ENCODE measurements at regions not wholly inside any gene's neighbourhood (a gene's known extent, or its start where the extent isn't known, plus 50 kb on each side); places are given as distances from the start of the nearest gene placed in this dataset.

DNA sequence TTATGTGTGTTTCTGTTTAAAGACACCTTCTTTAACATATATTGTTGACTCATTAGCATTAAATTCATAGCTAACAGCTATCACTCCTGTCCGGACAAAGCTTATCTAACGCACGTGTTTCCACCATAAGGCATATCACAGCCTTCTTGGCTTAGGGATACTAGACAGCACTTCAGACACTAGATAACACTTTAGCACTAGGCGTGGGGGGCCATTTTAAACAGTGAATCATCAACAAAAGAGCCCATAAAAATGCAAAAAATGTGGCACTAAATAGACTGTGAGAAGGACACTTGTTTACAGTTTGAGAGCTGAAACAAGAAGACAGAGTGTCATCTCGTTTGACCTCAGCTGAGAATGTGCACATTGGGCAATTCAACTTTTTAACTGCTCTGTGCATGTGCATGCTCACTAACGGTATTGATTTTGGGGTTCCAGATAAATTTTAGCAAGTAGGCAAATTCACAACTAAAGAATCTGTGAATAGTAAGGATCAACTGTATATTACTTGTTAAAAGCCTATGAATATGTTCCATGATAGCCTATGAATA lies 58.9 kb upstream of the RAI2 start:
- no TSS peak for BruUV-seq (replicated peaks)
- H2AFZ ChIP-seq (ENCODE audit: low read length): no peak overlapping the region
- no peak overlapping the region for H3K4me3 ChIP-seq (ENCODE audit: low read depth, low read length, poor library complexity, severe bottlenecking)
- TF ChIP-seq EZH2phosphoT487 (IDR thresholded peaks at IDR 0.05; ENCODE audit: borderline replicate concordance, low read depth, low read length): no peak
- no peak overlapping the region for H3K4me2 ChIP-seq (ENCODE audit: low read length)
- no peaks in the 10 kb centered on the region for H4K20me1 ChIP-seq (ENCODE audit: insufficient read depth, low read length)
- intact Hi-C loops (cut with micrococcal nuclease; ENCODE audit: unreplicated experiment): no loop called here
- no peaks in the 10 kb centered on the region for H3K79me2 ChIP-seq (ENCODE audit: insufficient read depth, low read depth, low read length)
- ChIA-PET CTCF (ENCODE audit: unreplicated experiment) (no interaction called here), POLR2A (no interaction called here)
- H3K4me1 ChIP-seq (ENCODE audit: insufficient read depth, low read length, poor library complexity, severe bottlenecking): no peaks in the 10 kb centered on the region
- H3K36me3 ChIP-seq (ENCODE audit: insufficient read depth, low read length): no peaks in the 10 kb centered on the region
- H3K9me3 ChIP-seq (ENCODE audit: low read length): no peaks in the 10 kb centered on the region
- DNase-seq (ENCODE audit: low spot score): no peak
- H3K9me2 ChIP-seq (ENCODE audit: insufficient read depth, low read length): no peaks in the 10 kb centered on the region
- H3K27ac ChIP-seq (ENCODE audit: low read depth, low read length, poor library complexity, severe bottlenecking): no peak overlapping the region

DNA sequence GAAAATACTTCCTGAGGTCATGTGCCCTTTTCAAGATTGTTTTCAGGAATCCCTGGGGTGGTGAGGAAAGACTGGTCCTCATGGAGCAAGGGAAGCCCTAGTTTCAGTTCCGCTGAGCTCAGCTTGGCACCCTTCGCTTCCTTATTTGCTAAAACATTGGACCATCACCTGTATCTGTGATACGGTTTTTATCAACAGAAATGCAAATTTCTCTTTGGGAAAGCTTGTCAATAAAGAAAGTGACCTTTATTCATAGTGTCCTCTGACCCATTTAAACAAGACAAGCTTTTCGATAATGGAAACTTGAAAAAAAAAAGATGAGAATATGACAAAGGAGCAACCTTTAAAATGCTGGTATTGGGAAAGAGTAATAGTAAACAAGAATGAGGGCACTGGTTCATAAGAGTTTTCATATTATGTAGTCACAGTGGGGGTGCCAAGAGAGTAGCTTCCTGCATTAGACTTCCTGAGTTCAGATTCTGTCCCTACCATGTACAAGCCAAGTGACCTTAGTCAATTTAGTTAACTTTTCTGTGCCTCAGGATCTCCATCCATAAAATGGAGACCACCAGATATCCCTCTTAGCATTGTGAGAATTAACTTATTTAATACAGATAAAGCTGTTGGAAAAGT lies 57.0 kb upstream of the RAI2 start:
- ChIA-PET CTCF (ENCODE audit: unreplicated experiment) (no interaction called here), POLR2A (interaction anchor here (0.5 kb wide), 1 partner anchor 1523 kb away, joined by 5 read pairs; no protein-coding TSS in a partner anchor)
- no peak overlapping the region for H3K4me3 ChIP-seq (ENCODE audit: low read depth, low read length, poor library complexity, severe bottlenecking)
- intact Hi-C loops (cut with micrococcal nuclease; ENCODE audit: unreplicated experiment): no loop called here
- no peaks in the 10 kb centered on the region for H3K79me2 ChIP-seq (ENCODE audit: insufficient read depth, low read depth, low read length)
- H4K20me1 ChIP-seq (ENCODE audit: insufficient read depth, low read length): no peaks in the 10 kb centered on the region
- no peaks in the 10 kb centered on the region for H3K9me3 ChIP-seq (ENCODE audit: low read length)
- no peak for DNase-seq (ENCODE audit: low spot score)
- no peaks in the 10 kb centered on the region for H3K9me2 ChIP-seq (ENCODE audit: insufficient read depth, low read length)
- no TSS peak for BruUV-seq (replicated peaks)
- H3K4me2 ChIP-seq (ENCODE audit: low read length): no peak overlapping the region
- TF ChIP-seq, protein P1, sequence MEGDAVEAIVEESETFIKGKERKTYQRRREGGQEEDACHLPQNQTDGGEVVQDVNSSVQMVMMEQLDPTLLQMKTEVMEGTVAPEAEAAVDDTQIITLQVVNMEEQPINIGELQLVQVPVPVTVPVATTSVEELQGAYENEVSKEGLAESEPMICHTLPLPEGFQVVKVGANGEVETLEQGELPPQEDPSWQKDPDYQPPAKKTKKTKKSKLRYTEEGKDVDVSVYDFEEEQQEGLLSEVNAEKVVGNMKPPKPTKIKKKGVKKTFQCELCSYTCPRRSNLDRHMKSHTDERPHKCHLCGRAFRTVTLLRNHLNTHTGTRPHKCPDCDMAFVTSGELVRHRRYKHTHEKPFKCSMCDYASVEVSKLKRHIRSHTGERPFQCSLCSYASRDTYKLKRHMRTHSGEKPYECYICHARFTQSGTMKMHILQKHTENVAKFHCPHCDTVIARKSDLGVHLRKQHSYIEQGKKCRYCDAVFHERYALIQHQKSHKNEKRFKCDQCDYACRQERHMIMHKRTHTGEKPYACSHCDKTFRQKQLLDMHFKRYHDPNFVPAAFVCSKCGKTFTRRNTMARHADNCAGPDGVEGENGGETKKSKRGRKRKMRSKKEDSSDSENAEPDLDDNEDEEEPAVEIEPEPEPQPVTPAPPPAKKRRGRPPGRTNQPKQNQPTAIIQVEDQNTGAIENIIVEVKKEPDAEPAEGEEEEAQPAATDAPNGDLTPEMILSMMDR (conservative IDR thresholded peaks at IDR 0.05; ENCODE audit: low read length): no peak
- no peak for TF ChIP-seq EZH2phosphoT487 (IDR thresholded peaks at IDR 0.05; ENCODE audit: borderline replicate concordance, low read depth, low read length)
- no peak overlapping the region for H2AFZ ChIP-seq (ENCODE audit: low read length)
- no peaks in the 10 kb centered on the region for H3K36me3 ChIP-seq (ENCODE audit: insufficient read depth, low read length)
- H3K4me1 ChIP-seq (ENCODE audit: insufficient read depth, low read length, poor library complexity, severe bottlenecking): no peaks in the 10 kb centered on the region
- H3K27ac ChIP-seq (ENCODE audit: low read depth, low read length, poor library complexity, severe bottlenecking): no peak overlapping the region

DNA sequence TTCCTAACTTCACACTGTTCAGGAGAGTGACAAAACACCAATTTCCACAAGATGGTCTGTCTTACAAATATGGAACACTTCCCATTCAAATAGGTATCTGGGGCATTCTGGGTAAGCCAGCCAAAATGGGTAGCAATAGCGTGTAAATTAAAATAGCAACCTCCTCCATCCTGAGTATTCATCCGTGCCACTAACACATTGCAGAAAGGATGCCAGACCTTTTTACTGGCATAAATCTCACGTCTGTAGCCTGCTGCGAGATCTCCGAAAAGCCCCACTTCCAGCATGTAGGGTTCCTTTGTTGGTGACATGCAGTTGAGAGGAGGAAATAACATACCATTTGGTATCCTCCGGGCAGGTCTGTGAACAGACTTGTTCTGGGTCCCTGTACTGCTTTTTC lies 52.7 kb upstream of the RAI2 start:
- H3K9me3 ChIP-seq (ENCODE audit: low read length): no peaks in the 10 kb centered on the region
- no peak overlapping the region for H3K4me2 ChIP-seq (ENCODE audit: low read length)
- ChIA-PET POLR2A (interaction anchor here (0.7 kb wide), 1 partner anchor 1081 kb away, joined by 3 read pairs; no protein-coding TSS in a partner anchor), CTCF (ENCODE audit: unreplicated experiment) (no interaction called here)
- H4K20me1 ChIP-seq (ENCODE audit: insufficient read depth, low read length): no peaks in the 10 kb centered on the region
- no TSS peak for BruUV-seq (replicated peaks)
- DNase-seq (ENCODE audit: low spot score): no peak
- TF ChIP-seq, protein P1 (conservative IDR thresholded peaks at IDR 0.05; ENCODE audit: low read length): no peak
- TF ChIP-seq EZH2phosphoT487 (IDR thresholded peaks at IDR 0.05; ENCODE audit: borderline replicate concordance, low read depth, low read length): no peak
- H2AFZ ChIP-seq (ENCODE audit: low read length): no peak overlapping the region
- intact Hi-C loops (cut with micrococcal nuclease; ENCODE audit: unreplicated experiment): no loop called here
- no peak overlapping the region for H3K4me3 ChIP-seq (ENCODE audit: low read depth, low read length, poor library complexity, severe bottlenecking)
- no peak overlapping the region for H3K27ac ChIP-seq (ENCODE audit: low read depth, low read length, poor library complexity, severe bottlenecking)
- H3K9me2 ChIP-seq (ENCODE audit: insufficient read depth, low read length): no peaks in the 10 kb centered on the region
- H3K79me2 ChIP-seq (ENCODE audit: insufficient read depth, low read depth, low read length): no peaks in the 10 kb centered on the region
- no peaks in the 10 kb centered on the region for H3K4me1 ChIP-seq (ENCODE audit: insufficient read depth, low read length, poor library complexity, severe bottlenecking)
- H3K36me3 ChIP-seq (ENCODE audit: insufficient read depth, low read length): no peaks in the 10 kb centered on the region

Measured in OCI-LY7 (cell line).